ENCODE measurements at regions not wholly inside any gene's neighbourhood (a gene's known extent, or its start where the extent isn't known, plus 50 kb on each side); places are given as distances from the start of the nearest gene placed in this dataset.

DNA sequence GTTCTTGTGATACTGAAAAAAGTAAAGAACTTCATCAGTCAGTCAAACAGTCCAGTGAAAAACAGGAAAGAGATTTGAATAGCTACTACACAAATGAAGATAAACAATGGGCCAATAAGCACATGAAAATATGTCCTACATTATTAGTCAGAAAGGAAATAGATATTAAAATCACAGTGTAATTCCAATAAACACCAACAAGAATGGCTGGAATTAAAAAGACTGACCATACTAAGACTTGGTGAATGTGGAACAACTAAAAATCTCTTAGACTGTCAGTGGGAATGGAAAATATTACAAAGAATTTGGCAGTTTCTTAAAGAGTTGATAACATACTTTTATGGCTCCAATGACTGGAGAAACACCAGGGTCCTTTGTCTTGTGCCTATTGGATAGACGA is 241.8 kb upstream of the USP24 start:
- no peak for TF ChIP-seq POLR2A (IDR thresholded peaks at IDR 0.05; ENCODE audit: low read length)
- no peak for TF ChIP-seq GATA1 (IDR thresholded peaks at IDR 0.05; ENCODE audit: low read depth, low read length)

Measured in erythroblast (primary cell).